OCI-LY1 (cell line): ENCODE measurements at regions not wholly inside any gene's neighbourhood (a gene's known extent, or its start where the extent isn't known, plus 50 kb on each side); places are given as distances from the start of the nearest gene placed in this dataset.

Experiments
- EZH2 ChIP-seq: fragments of 200-600 bp; sonication (generic), shearing (Covaris generic); IDR thresholded peaks from 2 replicates; pipeline ENCODE4 v1.8.0; 2017; ENCODE audit warnings: borderline replicate concordance, mixed run types, mild to moderate bottlenecking, antibody characterized with exemption, low read length, moderate library complexity, mixed read lengths
- TF ChIP-seq, protein P1 (sequence below): fragments of 200-600 bp; sonication (generic), shearing (Covaris generic); IDR thresholded peaks from 2 replicates; pipeline ENCODE4 v1.5.1; 2017; ENCODE audit warnings: mild to moderate bottlenecking, antibody characterized with exemption, low read length, moderate library complexity, mixed read lengths

DNA sequence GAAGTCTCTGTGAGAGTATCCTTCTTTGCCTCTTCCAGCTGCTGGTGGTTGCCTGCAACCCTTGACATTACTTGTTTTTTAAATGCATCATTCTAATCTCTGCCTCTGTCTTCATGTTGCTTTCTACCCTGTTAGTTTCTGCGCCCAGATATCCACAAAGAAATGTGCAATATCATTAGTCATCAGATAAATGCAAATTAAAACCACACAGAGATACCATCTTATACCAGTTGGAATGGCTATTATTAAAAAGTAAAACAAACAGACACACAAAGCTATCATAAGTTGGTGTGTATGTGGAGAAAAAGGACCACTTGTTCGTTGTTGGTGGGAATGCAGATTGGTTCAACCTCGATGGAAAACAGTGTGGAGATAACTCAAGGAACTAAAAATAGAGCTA is 517.4 kb downstream of the FAT4 start:
- TF ChIP-seq, protein P1, sequence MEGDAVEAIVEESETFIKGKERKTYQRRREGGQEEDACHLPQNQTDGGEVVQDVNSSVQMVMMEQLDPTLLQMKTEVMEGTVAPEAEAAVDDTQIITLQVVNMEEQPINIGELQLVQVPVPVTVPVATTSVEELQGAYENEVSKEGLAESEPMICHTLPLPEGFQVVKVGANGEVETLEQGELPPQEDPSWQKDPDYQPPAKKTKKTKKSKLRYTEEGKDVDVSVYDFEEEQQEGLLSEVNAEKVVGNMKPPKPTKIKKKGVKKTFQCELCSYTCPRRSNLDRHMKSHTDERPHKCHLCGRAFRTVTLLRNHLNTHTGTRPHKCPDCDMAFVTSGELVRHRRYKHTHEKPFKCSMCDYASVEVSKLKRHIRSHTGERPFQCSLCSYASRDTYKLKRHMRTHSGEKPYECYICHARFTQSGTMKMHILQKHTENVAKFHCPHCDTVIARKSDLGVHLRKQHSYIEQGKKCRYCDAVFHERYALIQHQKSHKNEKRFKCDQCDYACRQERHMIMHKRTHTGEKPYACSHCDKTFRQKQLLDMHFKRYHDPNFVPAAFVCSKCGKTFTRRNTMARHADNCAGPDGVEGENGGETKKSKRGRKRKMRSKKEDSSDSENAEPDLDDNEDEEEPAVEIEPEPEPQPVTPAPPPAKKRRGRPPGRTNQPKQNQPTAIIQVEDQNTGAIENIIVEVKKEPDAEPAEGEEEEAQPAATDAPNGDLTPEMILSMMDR = no peak
- TF ChIP-seq EZH2 = no peak
